Testis (tissue), 2 donors: ENCODE measurements at regions not wholly inside any gene's neighbourhood (a gene's known extent, or its start where the extent isn't known, plus 50 kb on each side); places are given as distances from the start of the nearest gene placed in this dataset.

Source experiments
- CTCF ChIP-seq, 3 experiments: fragments of 450-650 bp in 2 of 3; fragments of 200-600 bp in 1 of 3; sonication (generic) in 1 of 3; IDR thresholded peaks; one replicate each; pipeline ENCODE4 v1.5.1; 2016 to 2019; ENCODE audit warnings: antibody characterized with exemption in 3 of 3, mild to moderate bottlenecking in 2 of 3, moderate library complexity in 1 of 3
- POLR2A ChIP-seq: fragments of 450-650 bp; IDR thresholded peaks from one replicate; pipeline ENCODE4 v1.6.1; 2017; ENCODE audit warnings: antibody characterized with exemption, mild to moderate bottlenecking, moderate library complexity

GRCh38 chr14:46496409-46496808, 155.2 kb downstream of the RPL10L start:
- TF ChIP-seq CTCF (IDR thresholded peaks at IDR 0.05) (no peak), POLR2A (no peak)
